ENCODE measurements at regions not wholly inside any gene's neighbourhood (a gene's known extent, or its start where the extent isn't known, plus 50 kb on each side); places are given as distances from the start of the nearest gene placed in this dataset.

- TF ChIP-seq GATA2 (IDR thresholded peaks at IDR 0.05; ENCODE audit: low read depth, low read length) (no peak), GATA3 (IDR thresholded peaks at IDR 0.05; ENCODE audit: low read depth, low read length) (no peak)
Measured at GRCh38 chr22:47783433-47784366, 1021.2 kb downstream of the TBC1D22A start.
